ENCODE measurements at regions not wholly inside any gene's neighbourhood (a gene's known extent, or its start where the extent isn't known, plus 50 kb on each side); places are given as distances from the start of the nearest gene placed in this dataset.
"Not testable (repeated sequence)": the region's sequence is repeated elsewhere in the genome, so short reads cannot be mapped to it uniquely, and the experiment has no call there.

GRCh38 chr7:115557296-115557695 lies 473.3 kb downstream of the TFEC start:
- not testable (repeated sequence) for DNase-seq (ENCODE audit: low spot score)

DNA sequence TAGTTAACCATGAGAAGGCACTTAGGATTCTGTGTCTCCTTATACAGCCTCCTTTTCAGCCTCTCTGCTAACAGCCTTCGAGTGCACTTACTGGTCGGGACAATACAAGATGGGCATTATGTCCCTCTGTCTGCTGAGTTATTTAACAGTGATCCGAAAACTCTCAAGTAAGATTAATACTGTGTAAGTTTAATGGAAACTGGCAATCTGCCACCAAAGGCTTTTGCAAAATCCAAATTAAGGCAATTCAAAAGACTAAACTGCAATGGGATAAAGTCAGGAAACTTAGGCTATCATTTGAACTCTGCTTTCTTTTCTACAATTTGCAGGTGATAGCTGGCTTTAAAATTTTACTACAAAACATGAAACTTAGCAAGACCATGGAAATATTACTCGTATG lies 477.8 kb downstream of the TFEC start:
- no peak for DNase-seq (ENCODE audit: low spot score)

DNA sequence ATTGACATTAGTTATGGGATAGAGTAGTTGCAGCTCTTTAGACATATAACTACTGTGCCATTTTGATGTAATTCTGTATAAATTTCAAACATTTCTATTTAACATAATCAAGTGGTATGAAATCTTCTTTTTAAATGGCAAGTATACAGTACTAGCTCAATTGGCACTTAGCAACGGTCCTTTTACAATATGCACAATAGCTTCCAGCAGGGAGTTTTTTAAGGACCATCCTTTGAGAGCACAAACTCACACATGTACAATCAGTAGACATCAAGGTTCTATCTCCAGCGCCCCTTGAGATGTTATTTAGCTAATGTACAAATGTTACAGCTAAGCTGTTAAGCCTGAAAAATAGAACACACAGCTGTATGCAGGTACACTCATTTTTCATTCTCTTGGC lies 480.7 kb downstream of the TFEC start:
- DNase-seq (ENCODE audit: low spot score), result no peak

GRCh38 chr7:115548756-115549155 lies 481.8 kb downstream of the TFEC start:
- no peak for DNase-seq (ENCODE audit: low spot score)

- DNase-seq (ENCODE audit: low spot score), result no peak
Measured at GRCh38 chr7:115546790-115547189, 483.8 kb downstream of the TFEC start.

- DNase-seq (ENCODE audit: low spot score), result no peak
Measured at GRCh38 chr7:115533785-115534184, 496.8 kb downstream of the TFEC start.

- DNase-seq (ENCODE audit: low spot score), result no peak
Measured at GRCh38 chr7:115526278-115526677, 504.3 kb downstream of the TFEC start.

DNA sequence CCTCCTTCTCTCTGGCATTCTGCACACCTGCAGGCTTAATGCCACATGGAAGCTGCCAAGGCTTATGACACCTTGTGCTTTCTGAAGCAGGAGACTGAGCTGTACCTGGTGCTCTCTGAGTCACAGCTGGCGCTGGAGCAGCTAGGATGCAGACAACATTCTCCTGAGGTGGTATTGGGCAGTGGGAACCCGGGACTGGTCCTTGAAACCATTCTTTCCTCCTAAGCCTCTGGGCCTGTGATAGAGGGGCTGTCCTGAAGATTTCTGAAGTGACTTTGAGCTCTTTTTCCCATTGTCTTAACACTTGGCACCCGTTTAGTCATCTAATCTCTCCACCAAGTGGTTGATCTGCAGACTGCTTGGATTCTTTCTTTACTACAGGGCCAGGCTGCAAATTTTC lies 508.4 kb downstream of the TFEC start:
- no peak for DNase-seq (ENCODE audit: low spot score)

DNA sequence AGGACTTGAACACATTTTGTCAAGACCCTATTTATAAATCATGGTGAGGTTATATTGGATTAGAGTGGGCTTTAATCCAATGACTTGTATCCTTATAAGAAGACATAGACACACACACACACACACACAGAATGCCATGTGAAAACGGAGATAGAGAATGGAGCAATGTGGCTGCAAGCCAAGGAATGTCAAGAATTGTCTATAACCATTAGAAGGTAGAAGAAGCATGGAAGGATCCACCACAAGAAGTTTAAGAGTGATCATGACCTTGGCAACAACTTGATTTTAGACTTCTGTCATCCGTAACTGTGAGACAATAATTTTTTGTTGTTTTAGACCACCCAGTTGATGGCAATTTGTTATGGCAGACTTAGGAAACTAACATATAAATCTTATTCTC lies 514.2 kb downstream of the TFEC start:
- no peak for DNase-seq (ENCODE audit: low spot score)

DNA sequence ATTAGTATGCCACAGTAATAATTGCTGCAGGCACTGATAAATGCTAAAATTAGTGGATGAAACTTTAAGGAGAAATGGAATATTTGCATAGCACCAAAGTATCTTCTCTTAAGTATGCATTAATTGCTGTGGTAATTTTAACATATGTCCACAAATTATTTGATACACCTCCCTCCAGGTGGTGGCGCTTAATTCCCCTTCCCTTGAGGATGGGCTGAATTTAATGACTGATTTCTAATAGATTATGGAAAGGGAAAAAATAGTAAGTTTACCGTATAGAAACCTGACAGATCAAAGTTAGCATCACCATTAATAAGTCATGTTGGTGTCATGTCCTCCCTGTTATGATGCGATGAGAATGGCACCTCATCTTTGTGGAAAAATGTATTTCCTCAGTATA lies 519.2 kb downstream of the TFEC start:
- DNase-seq (ENCODE audit: low spot score), result no peak

- DNase-seq (ENCODE audit: low spot score), result no peak
Measured at GRCh38 chr7:115505136-115505535, 525.4 kb downstream of the TFEC start.

DNA sequence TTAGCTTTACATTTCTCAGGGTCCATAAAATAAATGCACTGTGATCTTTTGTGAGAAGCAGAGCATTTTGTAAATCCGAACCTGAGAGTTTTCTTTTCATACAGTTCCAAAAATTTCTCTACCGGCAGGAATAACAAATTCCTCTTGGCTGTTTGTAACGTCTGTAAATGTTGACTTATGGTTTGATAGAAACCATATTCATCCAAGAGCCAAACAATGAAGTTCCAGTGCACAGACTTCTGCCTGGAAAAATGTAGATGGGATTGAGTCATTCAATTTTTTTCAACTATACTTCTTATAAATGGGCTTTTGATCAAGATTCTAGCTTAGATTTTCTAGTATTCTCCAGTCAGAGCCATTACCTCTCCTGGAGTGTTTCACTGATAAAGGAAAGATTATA lies 530.6 kb downstream of the TFEC start:
- DNase-seq (ENCODE audit: low spot score), result no peak

GRCh38 chr7:115496006-115496405 lies 534.6 kb downstream of the TFEC start:
- DNase-seq (ENCODE audit: low spot score), result no peak

DNA sequence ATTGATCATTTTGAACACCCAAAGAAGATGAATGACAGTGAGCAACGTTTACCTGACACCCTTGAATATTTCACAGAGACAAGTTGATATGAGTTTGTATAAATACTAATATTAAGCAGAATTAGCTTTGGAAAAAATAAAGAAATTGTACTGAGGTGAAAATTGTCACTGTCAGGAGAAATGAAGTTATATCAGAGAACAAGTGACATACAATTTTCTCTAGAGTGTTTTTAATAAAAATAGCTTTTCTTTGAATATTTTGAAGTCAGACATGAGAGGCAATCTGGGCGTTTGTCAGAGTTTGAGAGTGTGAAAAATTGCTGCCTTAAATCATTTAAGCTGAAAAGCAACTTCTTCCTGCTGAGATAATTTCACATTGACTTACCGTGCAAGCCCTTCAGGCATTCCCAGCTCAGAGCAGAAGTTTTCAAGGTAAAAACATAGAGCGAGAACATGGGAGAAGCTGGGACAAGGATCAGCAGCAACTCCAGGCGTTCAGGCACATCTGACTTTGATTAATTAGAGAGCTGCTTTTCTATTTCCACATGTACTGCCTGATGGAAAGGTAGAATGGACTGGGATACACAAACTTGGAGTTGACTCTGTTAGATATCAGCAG lies 535.9 kb downstream of the TFEC start:
- no peak for DNase-seq (ENCODE audit: low spot score)

- no peak for DNase-seq (ENCODE audit: low spot score)
Measured at GRCh38 chr7:115493381-115493780, 537.2 kb downstream of the TFEC start.

- no peak for DNase-seq (ENCODE audit: low spot score)
Measured at GRCh38 chr7:115491744-115492380, 538.7 kb downstream of the TFEC start.

DNA sequence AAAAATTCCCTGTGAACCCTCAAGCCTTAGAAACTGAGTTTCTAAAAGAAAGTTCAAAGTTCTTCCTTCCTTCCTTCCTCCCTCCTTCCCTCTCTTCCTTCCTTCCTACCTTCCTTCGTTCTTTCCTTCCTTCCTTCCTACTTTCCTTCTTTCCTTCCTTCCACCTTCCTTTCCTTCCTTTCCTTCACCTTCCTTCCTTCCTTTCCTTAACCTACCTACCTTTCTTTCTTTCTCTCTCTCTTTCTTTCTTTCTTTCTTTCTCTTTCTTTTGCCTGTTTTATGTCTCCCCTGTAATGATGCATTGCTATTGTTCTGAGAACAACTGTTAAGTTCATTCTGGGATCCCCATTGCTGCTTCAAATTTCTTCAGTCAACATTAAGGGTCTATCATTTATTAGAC lies 551.1 kb downstream of the TFEC start:
- no peak for DNase-seq (ENCODE audit: low spot score)

- DNase-seq (ENCODE audit: low spot score), result no peak
Measured at GRCh38 chr7:115478426-115478825, 552.1 kb downstream of the TFEC start.

- DNase-seq (ENCODE audit: low spot score), result no peak
Measured at GRCh38 chr7:115477193-115477651, 553.3 kb downstream of the TFEC start.

- DNase-seq (ENCODE audit: low spot score), result no peak
Measured at GRCh38 chr7:115476671-115477181, 553.8 kb downstream of the TFEC start.

DNA sequence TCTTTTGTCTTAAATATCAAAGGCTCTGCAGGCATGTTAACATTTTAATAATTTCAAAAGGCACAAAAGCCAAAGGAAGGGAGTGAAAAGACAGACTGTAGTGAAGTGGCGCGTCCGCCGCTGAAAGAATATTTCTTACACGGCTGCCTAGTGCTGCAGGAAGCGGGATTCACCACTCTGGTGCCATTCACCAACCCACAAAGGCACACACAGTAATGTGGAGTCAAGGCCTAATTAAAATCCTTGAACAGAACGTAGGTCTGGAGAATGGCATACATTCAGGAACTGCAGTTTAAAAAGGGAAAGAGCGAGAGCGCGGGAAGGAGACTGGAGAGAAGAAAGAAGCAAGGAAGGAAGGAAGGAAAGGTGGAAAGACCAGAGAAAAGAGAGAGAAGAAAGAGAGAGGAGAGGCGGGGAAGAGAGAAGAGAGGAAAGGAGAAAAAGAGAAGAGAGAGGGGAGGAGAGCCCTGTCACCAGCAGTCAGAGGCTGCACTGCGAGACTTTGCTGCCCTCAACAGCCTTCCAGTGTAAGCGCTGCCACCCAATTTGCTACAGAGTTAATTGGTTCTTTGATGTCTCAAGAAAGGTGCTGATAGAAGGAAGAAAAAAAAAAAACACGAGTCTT lies 554.0 kb downstream of the MDFIC start:
- no peak for DNase-seq (ENCODE audit: low spot score)

GRCh38 chr7:115475206-115475605 lies 553.3 kb downstream of the MDFIC start:
- DNase-seq (ENCODE audit: low spot score), result no peak

- no peak for DNase-seq (ENCODE audit: low spot score)
Measured at GRCh38 chr7:115474137-115474536, 552.2 kb downstream of the MDFIC start.
